Putamen (tissue), 1 donor: ENCODE measurements at regions not wholly inside any gene's neighbourhood (a gene's known extent, or its start where the extent isn't known, plus 50 kb on each side); places are given as distances from the start of the nearest gene placed in this dataset.
"Not testable (repeated sequence)": the region's sequence is repeated elsewhere in the genome, so short reads cannot be mapped to it uniquely, and the experiment has no call there.

Experiments
- DNase-seq: peaks from one replicate; pipeline ENCODE4 v3.0.0-alpha.2; 2016; ENCODE audit warnings: low spot score

- no peak for DNase-seq
Observed at GRCh38 chr5:53368516-53368915, 111.9 kb upstream of the FST start.

- DNase-seq: no peak
Observed at GRCh38 chr5:53368966-53369605, 111.3 kb upstream of the FST start.

GRCh38 chr5:53369681-53370080 lies 110.7 kb upstream of the FST start:
- DNase-seq: no peak

GRCh38 chr5:53373451-53374158 lies 106.8 kb upstream of the FST start:
- no peak for DNase-seq

GRCh38 chr5:53376853-53377252 lies 103.6 kb upstream of the FST start:
- DNase-seq: no peak

- no peak for DNase-seq
Observed at GRCh38 chr5:53378190-53378589, 102.2 kb upstream of the FST start.

GRCh38 chr5:53378590-53379247 lies 101.7 kb upstream of the FST start:
- DNase-seq: no peak

GRCh38 chr5:53386341-53386740 lies 94.1 kb upstream of the FST start:
- no peak for DNase-seq

GRCh38 chr5:53389093-53389492 lies 91.3 kb upstream of the FST start:
- DNase-seq: no peak

GRCh38 chr5:53392073-53392472 lies 88.4 kb upstream of the FST start:
- no peak for DNase-seq

- no peak for DNase-seq
Observed at GRCh38 chr5:53394808-53395207, 85.6 kb upstream of the FST start.

- DNase-seq: no peak
Observed at GRCh38 chr5:53397141-53397757, 83.2 kb upstream of the FST start.

GRCh38 chr5:53397845-53398244 lies 82.6 kb upstream of the FST start:
- DNase-seq: no peak

GRCh38 chr5:53399926-53400697 lies 80.3 kb upstream of the FST start:
- no peak for DNase-seq

- no peak for DNase-seq
Observed at GRCh38 chr5:53403291-53403690, 77.1 kb upstream of the FST start.

- no peak for DNase-seq
Observed at GRCh38 chr5:53403758-53404157, 76.7 kb upstream of the FST start.

GRCh38 chr5:53405396-53405795 lies 75.0 kb upstream of the FST start:
- DNase-seq: no peak

GRCh38 chr5:53406630-53407316 lies 73.7 kb upstream of the FST start:
- DNase-seq: no peak

- no peak for DNase-seq
Observed at GRCh38 chr5:53407373-53407772, 73.1 kb upstream of the FST start.

GRCh38 chr5:53411388-53411787 lies 69.0 kb upstream of the FST start:
- DNase-seq: no peak

- not testable (repeated sequence) for DNase-seq
Observed at GRCh38 chr5:53412499-53412898, 67.9 kb upstream of the FST start.
